GM12873 (cell line): ENCODE measurements at regions not wholly inside any gene's neighbourhood (a gene's known extent, or its start where the extent isn't known, plus 50 kb on each side); places are given as distances from the start of the nearest gene placed in this dataset.

Experiments used
- CTCF ChIP-seq: IDR thresholded peaks from 2 replicates; pipeline ENCODE4 v1.5.1; 2012; ENCODE audit warnings: low read depth, mild to moderate bottlenecking, moderate library complexity, low read length, control low read depth; ENCODE audit not compliant: insufficient read depth; ENCODE audit errors: missing control alignments

GRCh38 chr20:21981179-21981578 lies 275.7 kb downstream of the PAX1 start:
- TF ChIP-seq CTCF, result no peak

GRCh38 chr20:21971436-21971835 lies 266.0 kb downstream of the PAX1 start:
- no peak for TF ChIP-seq CTCF

GRCh38 chr20:21968486-21968885 lies 263.0 kb downstream of the PAX1 start:
- no peak for TF ChIP-seq CTCF

- no peak for TF ChIP-seq CTCF
Observed at GRCh38 chr20:21967481-21967880, 262.0 kb downstream of the PAX1 start.

- no peak for TF ChIP-seq CTCF
Observed at GRCh38 chr20:21956591-21956990, 251.1 kb downstream of the PAX1 start.

- TF ChIP-seq CTCF, result no peak
Observed at GRCh38 chr20:21947406-21947805, 241.9 kb downstream of the PAX1 start.

- no peak for TF ChIP-seq CTCF
Observed at GRCh38 chr20:21944227-21944626, 238.8 kb downstream of the PAX1 start.
